H1 (cell line): ENCODE measurements at regions not wholly inside any gene's neighbourhood (a gene's known extent, or its start where the extent isn't known, plus 50 kb on each side); places are given as distances from the start of the nearest gene placed in this dataset.

ENCODE experiments used
- CTCF ChIA-PET: fragments of 300-600 bp; sonication (Branson Sonifier 250); formaldehyde crosslinking; loops from one replicate; lab custom pipeline; 2021; ENCODE audit not compliant: partially characterized antibody; lab: Charles Lee
- POLR2A ChIA-PET: fragments of 300-600 bp; sonication (Branson Sonifier 250); formaldehyde crosslinking; loops from one replicate; lab custom pipeline; 2021; ENCODE audit warnings: inconsistent platforms; ENCODE audit not compliant: partially characterized antibody; lab: Charles Lee
- DNase-seq, 2 experiments: peaks; one replicate each; pipeline versions ENCODE4 v3.0.0 to v3.0.0-alpha.2; 2010 to 2022; ENCODE audit warnings: low spot score in 2 of 2, low read depth in 1 of 2, mixed read lengths in 1 of 2
- FAIRE-seq: peaks from 2 replicates; lab custom pipeline; 2011; peaks lifted over from hg19 to GRCh38; lab: Jason Lieb, UNC
- H2AFZ ChIP-seq: 2 replicates; pipeline ENCODE4 v1.8.1; 2012; ENCODE audit warnings: low read length, inconsistent platforms
- H2AK5ac ChIP-seq: 2 replicates; pipeline ENCODE4 v1.6.1; 2013; ENCODE audit warnings: low read depth, low read length
- H2BK120ac ChIP-seq: replicated peaks from 2 replicates; pipeline ENCODE3; 2013; ENCODE audit warnings: low read depth, low read length, inconsistent platforms
- H2BK12ac ChIP-seq: 2 replicates; pipeline ENCODE4 v1.6.1; 2013; ENCODE audit warnings: low read depth, low read length
- H2BK15ac ChIP-seq: 2 replicates; pipeline ENCODE4 v1.6.1; 2013; ENCODE audit warnings: low read length
- H2BK20ac ChIP-seq: 2 replicates; pipeline ENCODE4 v1.6.1; 2013; ENCODE audit warnings: low read length
- H2BK5ac ChIP-seq: 2 replicates; pipeline ENCODE4 v1.6.1; 2013; ENCODE audit warnings: low read depth, low read length
- H3K14ac ChIP-seq: 2 replicates; pipeline ENCODE4 v1.6.1; 2013; ENCODE audit warnings: inconsistent platforms; ENCODE audit not compliant: insufficient read length
- H3K18ac ChIP-seq: 2 replicates; pipeline ENCODE4 v1.6.1; 2013; ENCODE audit warnings: low read length; ENCODE audit errors: extremely low read depth
- H3K23ac ChIP-seq: 2 replicates; pipeline ENCODE4 v1.6.1; 2013; ENCODE audit warnings: inconsistent platforms; ENCODE audit not compliant: insufficient read length
- H3K23me2 ChIP-seq: 2 replicates; pipeline ENCODE4 v1.6.1; 2013; ENCODE audit warnings: low read depth, low read length
- H3K27ac ChIP-seq: 2 replicates; pipeline ENCODE4 v1.6.1; 2011; ENCODE audit warnings: low read depth, low read length, inconsistent platforms
- H3K27me3 ChIP-seq, 4 experiments: replicated peaks in 1 of 4; 1 replicate in 1 of 4; 2 replicates in 3 of 4; pipeline versions ENCODE4 v1.6.1 to v1.8.1; 2011 to 2013; ENCODE audit warnings: low read length in 3 of 4, mild to moderate bottlenecking in 3 of 4, inconsistent platforms in 2 of 4, mixed read lengths in 2 of 4, moderate library complexity in 1 of 4; ENCODE audit not compliant: control insufficient read depth in 3 of 4, insufficient read depth in 3 of 4; ENCODE audit errors: extremely low read depth in 1 of 4
- H3K36me3 ChIP-seq, 4 experiments: 2 replicates each; pipeline versions ENCODE4 v1.6.1 to v1.8.1; 2011 to 2013; ENCODE audit warnings: mild to moderate bottlenecking in 4 of 4, low read length in 3 of 4, moderate library complexity in 2 of 4, control low read depth in 1 of 4, inconsistent platforms in 1 of 4; ENCODE audit not compliant: insufficient read depth in 4 of 4, control insufficient read depth in 2 of 4
- H3K4ac ChIP-seq: replicated peaks from 2 replicates; pipeline ENCODE3; 2013; ENCODE audit warnings: low read length, low read depth, mixed read lengths, inconsistent platforms; ENCODE audit not compliant: insufficient read length
- H3K4me1 ChIP-seq, 4 experiments: replicated peaks in 1 of 4; 1 replicate in 1 of 4; 2 replicates in 3 of 4; pipeline versions ENCODE4 v1.6.1 to v1.8.1; 2011 to 2013; ENCODE audit warnings: low read length in 3 of 4, inconsistent platforms in 2 of 4, mixed read lengths in 1 of 4; ENCODE audit not compliant: insufficient read depth in 4 of 4, control insufficient read depth in 3 of 4
- H3K4me2 ChIP-seq, 2 experiments: 2 replicates each; pipeline versions ENCODE4 v1.6.1 to v1.8.1; 2011 to 2013; ENCODE audit warnings: low read depth in 2 of 2, low read length in 2 of 2, control low read depth in 1 of 2, inconsistent platforms in 1 of 2, mild to moderate bottlenecking in 1 of 2; ENCODE audit not compliant: insufficient read depth in 1 of 2
- H3K4me3 ChIP-seq, 4 experiments: fragments of 200-600, 300-600 bp in 1 of 4; sonication (generic), shearing (Covaris generic), sonication (Bioruptor Twin) in 1 of 4; 2 replicates each; pipeline versions ENCODE4 v1.5.1 to v1.8.1; 2011 to 2016; ENCODE audit warnings: low read length in 4 of 4, low read depth in 3 of 4, control low read depth in 2 of 4, inconsistent platforms in 2 of 4, mild to moderate bottlenecking in 2 of 4, mixed read lengths in 1 of 4, moderate library complexity in 1 of 4; ENCODE audit not compliant: insufficient read depth in 2 of 4; ENCODE audit errors: extremely low read depth in 1 of 4
- H3K56ac ChIP-seq: replicated peaks from 2 replicates; pipeline ENCODE3; 2013; ENCODE audit warnings: low read depth, mild to moderate bottlenecking, mixed read lengths, low read length, inconsistent platforms; ENCODE audit not compliant: insufficient read length
- H3K79me1 ChIP-seq: 2 replicates; pipeline ENCODE4 v1.6.1; 2013; ENCODE audit warnings: low read depth, low read length, control low read depth
- H3K79me2 ChIP-seq, 2 experiments: 2 replicates each; pipeline versions ENCODE4 v1.6.1 to v1.8.1; 2012 to 2013; ENCODE audit warnings: low read length in 2 of 2, mild to moderate bottlenecking in 2 of 2, inconsistent platforms in 1 of 2; ENCODE audit not compliant: insufficient read depth in 2 of 2, control insufficient read depth in 1 of 2
- H3K9ac ChIP-seq, 4 experiments: replicated peaks in 1 of 4; 1 replicate in 1 of 4; 2 replicates in 3 of 4; pipeline versions ENCODE4 v1.6.1 to v1.8.1; 2011 to 2013; ENCODE audit warnings: low read depth in 3 of 4, low read length in 3 of 4, control low read depth in 2 of 4, mild to moderate bottlenecking in 2 of 4, moderate library complexity in 2 of 4, inconsistent platforms in 1 of 4; ENCODE audit errors: extremely low read depth in 1 of 4
- H3K9me3 ChIP-seq, 2 experiments: 2 replicates each; pipeline versions ENCODE4 v1.6.1 to v1.8.1; 2012 to 2013; ENCODE audit warnings: mild to moderate bottlenecking in 2 of 2, moderate library complexity in 2 of 2, control low read depth in 1 of 2, inconsistent platforms in 1 of 2, low read depth in 1 of 2, low read length in 1 of 2, mixed read lengths in 1 of 2; ENCODE audit not compliant: insufficient read depth in 2 of 2
- H4K20me1 ChIP-seq, 2 experiments: replicated peaks in 1 of 2; 2 replicates each; pipeline versions ENCODE3 to v1.8.1; 2011 to 2013; ENCODE audit warnings: inconsistent platforms in 2 of 2, low read length in 2 of 2, mild to moderate bottlenecking in 1 of 2; ENCODE audit not compliant: insufficient read depth in 2 of 2, control insufficient read depth in 1 of 2
- H4K5ac ChIP-seq: 2 replicates; pipeline ENCODE4 v1.6.1; 2013; ENCODE audit warnings: low read length, low read depth, mixed read lengths, inconsistent platforms; ENCODE audit not compliant: insufficient read length
- H4K8ac ChIP-seq: 2 replicates; pipeline ENCODE4 v1.8.0; 2013; ENCODE audit warnings: mild to moderate bottlenecking, moderate library complexity, low read length, inconsistent platforms; ENCODE audit not compliant: insufficient read depth; ENCODE audit errors: extremely low read depth
- H4K91ac ChIP-seq: replicated peaks from 2 replicates; pipeline ENCODE3; 2013; ENCODE audit warnings: low read length, mixed read lengths, inconsistent platforms; ENCODE audit not compliant: insufficient read length
- BACH1 ChIP-seq: IDR thresholded peaks from 2 replicates; pipeline ENCODE4 v1.6.1; 2012; ENCODE audit warnings: low read length, improper control_type of control experiment
- CBX8 ChIP-seq: fragments of 300-800, 300-1000 bp; sonication (generic); IDR thresholded peaks from 2 replicates; pipeline ENCODE4 v1.7.1; 2016; ENCODE audit warnings: low read depth, low read length, borderline replicate concordance
- GABPA ChIP-seq: IDR thresholded peaks from 2 replicates; pipeline ENCODE4 v1.6.1; 2011; ENCODE audit warnings: mild to moderate bottlenecking, low read length, moderate library complexity, borderline replicate concordance; ENCODE audit not compliant: insufficient read depth
- JUND ChIP-seq: IDR thresholded peaks from 2 replicates; pipeline ENCODE4 v1.6.1; 2011; ENCODE audit warnings: mild to moderate bottlenecking, improper control_type of control experiment, low read length
- KDM1A ChIP-seq: fragments of 200-600, 300-600 bp; sonication (generic); IDR thresholded peaks from 2 replicates; pipeline ENCODE4 v1.7.1; 2016; ENCODE audit warnings: mild to moderate bottlenecking, low read length, borderline replicate concordance
- RNF2 ChIP-seq: fragments of 200-900, 300-1000 bp; sonication (generic); IDR thresholded peaks from 2 replicates; pipeline ENCODE4 v1.7.1; 2016; ENCODE audit warnings: borderline replicate concordance, low read depth, mild to moderate bottlenecking, antibody characterized with exemption, low read length; ENCODE audit not compliant: poor library complexity, severe bottlenecking; ENCODE audit errors: missing control alignments
- WGBS, 2 experiments: shearing (Covaris generic) in 1 of 2; methylation state at CpG; one replicate each; pipeline versions ENCODE4 v1.1.6 to v1.1.7; 2013 to 2015; ENCODE audit warnings: low lambda C conversion rate in 2 of 2, mixed read lengths in 2 of 2, inconsistent platforms in 1 of 2, low coverage in 1 of 2, missing lambda C conversion rate in 1 of 2; ENCODE audit not compliant: insufficient replicate concordance in 2 of 2, insufficient coverage in 1 of 2, insufficient read length in 1 of 2; ENCODE audit errors: extremely low coverage in 1 of 2, missing lambda C conversion rate in 1 of 2; 5-methylcytosine and 5-hydroxymethylcytosine counted together

GRCh38 chr3:135539854-135540253 is 425.7 kb upstream of the PPP2R3A start:
- H3K9ac ChIP-seq, result no peak overlapping the region
- TF ChIP-seq JUND, result no peak
- no peak for TF ChIP-seq RNF2
- no peak for TF ChIP-seq CBX8
- TF ChIP-seq GABPA, result no peak
- TF ChIP-seq BACH1, result no peak
- TF ChIP-seq KDM1A, result no peak

More at GRCh38 chr3:135539854-135540253, 425.7 kb upstream of the PPP2R3A start:
- Histone ChIP-seq H3K23me2 (no peaks in the 10 kb centered on the region), H3K36me3 (no peaks in the 10 kb centered on the region), H3K79me1 (no peaks in the 10 kb centered on the region), H4K91ac (no peak overlapping the region), H3K4me2 (no peak overlapping the region), H3K14ac (no peak overlapping the region), H3K79me2 (no peaks in the 10 kb centered on the region), H4K8ac (no peak overlapping the region), H2BK12ac (no peak overlapping the region), H3K27ac (no peak overlapping the region), H2BK15ac (no peak overlapping the region), H3K4me3 (no peak overlapping the region), H3K56ac (no peak overlapping the region), H3K23ac (no peak overlapping the region), H3K18ac (no peak overlapping the region), H3K27me3 (no peaks in the 10 kb centered on the region), H4K5ac (no peak overlapping the region), H4K20me1 (no peaks in the 10 kb centered on the region), H3K4me1 (no peaks in the 10 kb centered on the region), H2AK5ac (no peak overlapping the region), H3K9me3 (no peaks in the 10 kb centered on the region), H2AFZ (no peak overlapping the region), H3K4ac (no peak overlapping the region), H2BK20ac (no peak overlapping the region), H2BK5ac (no peak overlapping the region), H2BK120ac (no peak overlapping the region)
- FAIRE-seq, result no peak
- no peak for DNase-seq
- ChIA-PET CTCF (interaction anchor here (1.9 kb wide), 1 partner anchor 23 kb away, joined by 5 read pairs; no protein-coding TSS in a partner anchor), POLR2A (no interaction called here)
- 84% methylated on average over 3 of the region's 3 CpGs; no CpG with 5 or more reads in 1 of the 2 experiments for WGBS, 2 experiments
